ENCODE measurements at regions not wholly inside any gene's neighbourhood (a gene's known extent, or its start where the extent isn't known, plus 50 kb on each side); places are given as distances from the start of the nearest gene placed in this dataset.

- no peak for DNase-seq
Observed at GRCh38 chr5:167155387-167156005, 1135.9 kb upstream of the WWC1 start.

- no peak for DNase-seq
Observed at GRCh38 chr5:167156446-167156845, 1135.0 kb upstream of the WWC1 start.

DNA sequence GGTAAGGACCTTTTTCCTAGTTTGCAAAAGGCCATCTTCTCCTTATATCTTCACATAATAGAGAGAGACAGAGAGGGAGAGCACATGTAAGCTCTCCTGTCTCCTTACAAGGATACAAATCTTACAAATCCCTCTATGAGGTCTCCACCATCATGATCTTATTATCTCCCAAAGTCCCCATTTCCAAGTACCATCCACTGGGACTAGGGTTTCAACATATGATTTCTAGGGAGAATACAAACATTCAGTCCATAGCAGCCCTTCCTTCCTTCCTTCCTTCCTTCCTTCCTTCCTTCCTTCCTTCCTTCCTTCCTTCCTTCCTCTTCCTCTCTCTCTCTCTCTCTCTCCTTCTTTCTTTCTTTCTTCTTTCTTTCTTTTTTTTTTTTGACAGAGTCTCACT, 1132.9 kb upstream of the WWC1 start:
- no peak for DNase-seq

DNA sequence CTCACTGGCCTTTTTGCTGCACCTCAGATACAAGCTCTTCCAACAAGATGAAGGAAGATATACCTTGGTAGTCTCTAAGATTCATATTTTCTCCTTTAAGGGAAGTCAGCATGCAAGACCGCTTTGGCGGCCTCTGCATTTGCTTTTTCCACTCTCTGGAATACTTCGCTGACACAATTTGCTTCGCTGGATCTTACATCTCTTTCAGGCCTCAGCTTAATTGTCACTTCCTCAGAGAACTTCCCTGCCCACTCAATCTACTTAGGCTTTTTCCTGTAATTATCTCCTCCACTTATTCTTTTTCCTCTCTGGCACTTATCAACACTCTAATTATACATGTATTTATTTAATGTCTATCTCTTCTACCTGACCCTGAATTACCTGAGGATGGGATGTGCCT, 1131.1 kb upstream of the WWC1 start:
- no peak for DNase-seq

GRCh38 chr5:167166696-167167095, 1124.7 kb upstream of the WWC1 start:
- no peak for DNase-seq

DNA sequence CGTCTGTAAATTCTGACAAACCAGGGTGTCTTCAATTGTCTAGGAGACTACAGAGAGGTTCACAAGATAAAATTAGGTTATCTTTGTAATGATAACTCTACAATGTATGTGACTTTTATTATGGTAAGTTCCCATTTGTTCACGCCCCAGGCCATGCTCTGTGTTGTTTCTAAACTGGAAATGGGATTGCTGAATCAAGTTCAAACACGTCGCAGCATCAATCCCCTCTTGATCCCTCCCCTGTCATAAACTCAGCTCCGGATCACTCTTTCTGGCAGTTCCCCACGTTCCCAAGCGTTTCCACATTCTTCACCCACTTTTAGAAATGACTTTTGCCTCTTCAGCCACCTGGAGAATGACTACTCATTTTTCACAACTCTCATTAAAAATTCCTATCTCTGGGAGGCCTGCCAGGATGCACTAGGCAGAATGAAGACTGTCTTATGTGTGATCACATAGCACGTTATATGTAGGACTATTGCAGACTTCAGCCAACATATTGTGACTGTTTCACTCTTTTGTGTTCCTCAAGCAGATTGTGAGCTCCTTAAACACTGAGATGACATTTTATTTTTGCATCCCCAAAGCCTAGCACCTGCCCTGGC, 1124.2 kb upstream of the WWC1 start:
- DNase-seq, result no peak

- DNase-seq, result no peak
Observed at GRCh38 chr5:167168971-167169370, 1122.5 kb upstream of the WWC1 start.

DNA sequence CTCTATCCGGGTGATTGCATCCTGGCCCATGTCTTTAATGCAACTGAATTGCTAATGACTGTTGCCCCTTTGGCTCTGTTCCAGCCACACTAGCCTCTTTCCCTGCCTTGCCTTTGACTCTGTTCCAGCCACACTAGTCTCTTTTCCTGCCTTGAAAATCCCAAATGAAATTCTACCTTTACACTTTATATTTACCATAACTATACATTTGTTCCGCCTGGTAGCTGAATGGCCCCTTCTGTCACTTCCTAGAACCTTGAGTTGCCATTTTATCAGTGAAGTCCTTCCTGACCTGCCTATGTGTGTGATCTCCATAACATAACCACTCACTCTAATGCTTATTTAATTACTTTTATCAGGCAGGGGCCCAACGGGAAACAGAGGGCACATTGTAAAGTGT, 1120.4 kb upstream of the WWC1 start:
- DNase-seq, result no peak

GRCh38 chr5:167177736-167178135, 1113.7 kb upstream of the WWC1 start:
- no peak for DNase-seq

DNA sequence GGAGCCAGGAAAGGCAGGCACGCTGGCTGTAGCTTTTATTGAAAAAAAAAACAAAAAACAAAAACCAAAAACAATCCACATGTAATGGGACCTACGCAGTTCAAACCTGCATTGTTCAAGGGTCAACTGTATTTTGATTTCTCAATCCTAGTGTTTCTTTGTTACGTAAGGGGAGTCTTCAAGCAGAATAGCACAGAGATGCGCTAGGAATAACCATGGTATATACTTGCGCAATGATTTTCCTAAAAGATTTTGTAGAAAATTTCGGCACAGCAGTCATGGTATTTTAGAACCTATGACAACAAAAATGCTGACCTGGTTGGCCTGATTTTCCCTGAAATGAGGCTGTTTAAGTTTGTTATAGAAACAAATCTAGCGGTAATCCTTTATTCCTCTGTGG, 1110.5 kb upstream of the WWC1 start:
- no peak for DNase-seq

DNA sequence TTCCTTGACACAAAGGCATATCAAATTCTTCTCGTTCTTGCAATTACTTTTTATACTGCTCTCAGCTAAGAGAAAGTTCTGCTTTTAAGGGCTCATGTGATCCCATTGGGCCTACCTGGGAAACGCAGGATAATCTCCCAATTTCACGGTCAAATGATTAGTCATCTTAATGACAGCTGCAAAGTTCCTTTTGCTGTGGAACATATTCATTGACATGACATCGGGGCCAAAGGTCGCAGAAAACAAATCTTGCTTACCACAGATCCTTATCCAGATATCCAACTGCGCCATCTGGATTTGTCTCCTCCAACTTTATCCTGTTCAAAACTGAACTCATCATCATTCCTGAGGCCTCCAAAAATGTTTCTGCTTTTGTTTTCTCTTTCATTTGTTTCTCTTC, 1085.6 kb upstream of the WWC1 start:
- DNase-seq, result no peak

- no peak for DNase-seq
Observed at GRCh38 chr5:167207081-167207480, 1084.4 kb upstream of the WWC1 start.

DNA sequence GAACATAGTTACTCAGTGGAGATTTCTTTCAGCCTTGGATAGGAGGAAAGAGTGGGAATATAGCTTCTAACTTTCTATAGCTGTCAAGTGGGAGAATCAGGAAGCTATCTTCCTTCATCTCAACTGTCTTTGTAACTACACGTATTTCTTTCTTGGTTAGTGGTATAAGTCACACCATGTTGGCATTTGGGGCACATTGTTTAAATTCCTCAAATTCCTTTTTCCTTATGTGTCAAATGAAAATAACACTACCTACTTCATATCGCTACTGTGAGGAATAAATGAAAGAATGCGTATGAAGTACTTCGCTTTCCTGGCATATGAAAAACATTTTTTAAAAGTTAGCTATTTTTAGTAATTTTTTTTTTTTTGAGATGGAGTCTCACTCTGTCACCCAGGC, 1082.5 kb upstream of the WWC1 start:
- DNase-seq, result no peak

DNA sequence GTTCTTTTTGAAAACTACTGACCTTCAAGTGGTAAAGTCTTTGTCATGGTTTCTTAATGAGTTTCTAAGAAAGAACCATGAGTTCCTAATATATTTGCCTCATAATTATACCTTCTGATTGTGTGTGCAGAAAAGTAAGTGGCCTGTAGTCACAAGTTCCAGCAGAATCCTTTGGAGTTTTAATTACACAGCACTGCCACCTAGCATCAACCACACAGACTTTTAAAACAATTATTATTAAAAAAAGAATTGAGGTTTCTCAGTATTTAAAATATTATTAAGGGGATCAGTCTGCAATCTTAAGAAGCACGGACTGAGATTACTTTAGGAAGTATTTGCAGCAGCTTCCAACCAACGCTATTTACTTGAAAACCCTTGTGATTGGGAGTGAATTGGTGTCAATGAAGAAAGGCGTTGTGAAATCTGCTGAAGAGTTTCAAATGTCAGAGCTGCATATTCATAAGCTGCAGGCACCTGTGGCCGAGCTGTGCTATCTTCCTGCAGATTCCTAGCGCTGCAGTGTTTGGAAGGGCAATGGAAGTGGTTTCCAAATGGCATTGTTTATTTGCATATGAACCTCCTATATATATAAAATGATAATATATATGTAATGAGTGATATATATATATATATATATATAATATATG, 1074.2 kb upstream of the WWC1 start:
- no peak for DNase-seq

DNA sequence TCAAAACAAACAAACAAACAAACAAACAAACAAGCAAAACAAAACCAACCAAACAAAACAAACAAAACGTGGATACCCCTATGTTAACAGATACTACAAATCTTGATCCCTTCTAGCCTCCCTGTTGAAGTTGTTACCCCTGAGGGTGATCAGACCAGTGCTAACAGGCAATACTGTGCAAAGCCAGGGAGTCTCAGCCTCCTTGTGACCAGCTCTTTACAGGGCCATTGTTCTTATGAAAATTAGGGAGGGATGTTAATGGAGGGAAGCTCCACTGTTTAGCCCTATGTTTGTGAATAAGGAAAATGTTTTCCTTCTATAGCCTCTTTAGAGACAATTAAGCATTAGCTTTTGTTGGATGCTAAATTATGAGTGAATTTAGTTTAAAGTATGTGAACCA, 1072.1 kb upstream of the WWC1 start:
- DNase-seq, result no peak

GRCh38 chr5:167226386-167226785, 1065.1 kb upstream of the WWC1 start:
- no peak for DNase-seq

GRCh38 chr5:167228134-167228533, 1063.3 kb upstream of the WWC1 start:
- DNase-seq, result no peak

DNA sequence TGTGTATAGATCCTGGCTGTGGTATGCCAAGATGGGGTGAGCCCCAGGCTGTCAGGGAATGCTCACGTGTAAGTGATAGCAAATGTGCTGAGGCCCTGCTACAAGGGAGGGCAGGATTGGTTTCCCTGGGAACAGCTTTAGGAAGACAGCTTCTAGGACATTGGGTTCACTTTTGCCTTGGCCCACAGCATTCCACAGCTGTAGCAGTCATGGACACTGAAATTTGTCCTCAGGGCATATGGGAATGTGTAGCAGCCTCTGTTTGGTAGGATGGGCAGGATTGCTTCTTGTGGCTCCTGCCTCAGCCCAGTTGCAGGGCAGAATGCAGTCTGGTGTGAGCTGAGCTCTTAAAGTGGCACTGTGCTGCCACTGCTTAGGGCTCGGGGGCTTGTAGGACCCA, 1061.7 kb upstream of the WWC1 start:
- DNase-seq, result no peak

GRCh38 chr5:167230414-167230813, 1061.0 kb upstream of the WWC1 start:
- DNase-seq, result no peak

DNA sequence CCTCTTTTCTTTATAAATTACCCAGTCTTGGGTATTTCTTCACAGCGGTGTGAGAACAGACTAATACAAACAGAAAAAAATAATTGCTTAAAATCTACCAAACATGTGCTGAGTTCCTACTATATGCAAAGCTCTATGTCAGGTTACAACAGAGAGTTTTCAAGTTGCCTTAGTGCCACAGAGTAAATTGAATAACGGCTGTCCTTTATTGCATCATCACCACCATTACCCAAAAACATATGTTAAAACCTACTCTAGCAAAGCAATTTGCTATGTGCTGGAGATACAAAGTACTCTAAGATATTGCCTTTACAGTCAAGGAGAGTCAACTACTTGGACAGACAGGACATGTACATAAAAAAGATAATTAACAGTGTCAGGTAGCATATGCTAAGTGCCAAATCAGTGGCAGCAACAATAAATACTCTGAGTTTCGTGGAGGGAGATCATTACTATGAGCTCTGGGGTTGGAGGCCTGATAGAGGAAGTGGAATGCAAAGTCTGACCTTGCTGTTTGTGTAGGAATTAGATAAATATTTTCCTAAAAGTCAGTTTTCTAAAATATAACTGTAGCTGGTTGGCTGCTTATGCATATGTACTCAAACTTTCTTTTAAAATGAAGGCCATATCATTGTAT, 1058.7 kb upstream of the WWC1 start:
- no peak for DNase-seq

- DNase-seq, result no peak
Observed at GRCh38 chr5:167233507-167234220, 1057.8 kb upstream of the WWC1 start.

DNA sequence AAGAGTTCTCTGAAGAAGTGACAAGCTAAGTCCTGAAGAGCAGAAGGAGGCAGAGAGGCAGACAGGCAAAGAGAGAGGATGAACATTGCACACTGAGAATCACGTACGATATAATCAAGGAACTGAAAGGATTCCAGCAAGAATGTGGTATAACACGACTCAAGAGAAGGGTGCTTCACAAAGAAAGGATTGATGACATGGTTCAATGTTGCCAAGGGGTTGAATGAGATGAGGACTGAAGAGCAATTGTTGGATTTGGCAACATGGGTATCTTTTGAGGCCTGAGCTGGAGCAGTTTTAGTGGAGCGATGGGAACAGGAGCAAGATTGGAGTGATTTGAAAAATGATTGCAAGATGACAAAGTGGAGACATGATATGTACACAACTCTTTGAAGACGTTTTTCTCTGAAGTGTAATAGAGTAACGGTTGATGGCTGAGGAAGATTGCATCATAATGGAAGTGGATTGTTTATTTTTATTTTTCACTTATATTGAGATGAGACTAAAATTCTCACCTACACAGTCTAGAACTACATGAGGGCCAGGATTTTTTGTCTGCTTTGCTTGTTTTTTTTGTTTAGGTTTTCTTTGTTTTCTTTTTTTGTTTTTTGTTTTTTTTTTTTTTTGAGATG, 1049.9 kb upstream of the WWC1 start:
- no peak for DNase-seq

- DNase-seq, result no peak
Observed at GRCh38 chr5:167242701-167243100, 1048.7 kb upstream of the WWC1 start.

Data from NCI-H1048 (cell line).